COLO668 (cell line): ENCODE measurements at regions not wholly inside any gene's neighbourhood (a gene's known extent, or its start where the extent isn't known, plus 50 kb on each side); places are given as distances from the start of the nearest gene placed in this dataset.

Experiments
- DNase-seq: peaks from one replicate; lab custom pipeline; 2025; ENCODE audit not compliant: unreplicated experiment; lab: John Stamatoyannopoulos, UW

GRCh38 chr5:74294231-74294705 lies 346.3 kb downstream of the ENC1 start:
- no peak for DNase-seq

DNA sequence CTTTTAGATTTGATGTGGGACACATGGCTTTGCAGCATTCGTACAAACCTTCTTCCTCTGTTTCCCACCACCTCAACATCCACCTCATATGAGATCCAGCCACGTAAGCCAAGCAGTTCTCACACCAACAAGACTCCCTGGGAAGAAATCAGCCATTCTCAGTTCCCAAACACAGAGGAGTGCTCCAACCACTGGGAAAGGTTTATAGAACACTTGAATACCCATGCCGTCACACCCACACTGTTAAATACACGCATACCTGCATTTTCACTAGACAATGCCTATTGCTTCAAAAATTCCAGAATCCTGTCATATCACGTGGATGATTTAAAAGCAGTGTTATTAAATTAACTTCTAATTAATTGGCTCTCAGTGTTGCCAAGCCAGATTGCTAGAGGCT lies 347.3 kb downstream of the ENC1 start:
- DNase-seq = no peak

- DNase-seq = no peak
Measured at GRCh38 chr5:74290634-74291241, 349.8 kb downstream of the ENC1 start.

DNA sequence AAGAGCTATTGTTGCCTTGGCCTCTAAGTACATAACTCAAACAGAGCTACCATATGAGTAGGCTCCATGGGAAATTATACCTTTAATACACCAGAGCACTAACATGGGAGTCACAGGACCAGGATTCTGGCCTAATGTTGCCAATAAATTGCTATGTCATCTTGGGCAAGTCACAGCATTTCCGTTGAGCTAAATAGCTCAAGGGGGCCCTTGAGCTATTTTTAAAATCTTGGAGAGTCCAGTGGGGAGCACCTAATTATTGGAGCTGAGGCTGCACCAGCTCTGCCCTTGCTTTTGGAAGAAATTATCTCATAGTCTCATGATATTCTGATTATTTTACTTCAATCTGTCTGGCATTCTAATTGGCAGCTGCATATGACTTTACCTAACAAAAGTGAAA lies 350.8 kb downstream of the ENC1 start:
- no peak for DNase-seq

- no peak for DNase-seq
Measured at GRCh38 chr5:74289238-74289637, 351.3 kb downstream of the ENC1 start.

GRCh38 chr5:74288448-74289108 lies 351.9 kb downstream of the ENC1 start:
- DNase-seq = no peak

DNA sequence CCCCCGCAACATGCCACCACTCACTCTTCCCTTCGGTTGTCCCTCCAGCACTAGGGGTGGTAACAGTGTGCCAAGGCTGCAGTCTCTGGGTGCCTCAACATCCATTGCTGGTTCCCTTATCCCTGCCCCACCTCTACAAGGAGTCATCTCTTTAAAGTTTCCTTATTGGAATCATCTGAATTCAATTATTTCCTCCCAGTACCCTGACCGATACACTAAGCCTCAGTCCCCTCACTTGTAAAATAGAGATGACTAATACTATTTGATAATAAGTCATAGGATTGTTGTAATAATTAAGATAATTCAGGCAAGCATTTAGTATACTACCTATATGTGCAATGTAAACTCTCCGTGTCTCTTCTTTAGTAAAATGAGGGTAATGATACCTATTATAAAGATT lies 352.5 kb downstream of the ENC1 start:
- no peak for DNase-seq

GRCh38 chr5:74286734-74287695 lies 353.5 kb downstream of the ENC1 start:
- DNase-seq = no peak

DNA sequence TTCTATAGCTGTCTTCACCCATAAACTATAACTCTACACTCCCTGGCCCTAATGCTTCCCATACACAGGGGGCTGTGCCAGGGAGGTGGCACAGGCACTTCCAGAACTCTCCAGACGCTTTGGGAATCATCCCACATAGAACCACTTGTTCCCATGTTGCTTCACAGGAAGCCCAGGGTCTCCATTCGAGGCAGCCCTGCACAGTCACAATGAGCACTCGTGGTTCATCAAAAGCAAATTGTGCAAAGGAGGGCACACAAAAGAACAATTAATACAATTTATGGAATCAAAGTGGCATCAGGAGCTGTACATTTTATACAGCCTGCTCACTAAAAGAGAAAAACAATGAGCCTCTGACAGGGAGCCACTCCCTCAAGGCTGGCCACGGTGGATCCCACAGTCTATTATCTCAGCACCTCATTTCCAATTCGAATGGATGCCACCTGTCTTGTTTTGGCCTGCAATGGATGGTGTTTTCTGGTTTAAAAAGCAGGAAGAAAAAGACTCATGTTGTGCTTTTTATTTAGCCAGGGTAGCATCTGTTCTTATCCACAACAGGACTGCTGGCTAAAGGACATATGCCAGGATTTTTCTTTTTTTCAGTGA lies 354.8 kb downstream of the ENC1 start:
- no peak for DNase-seq

DNA sequence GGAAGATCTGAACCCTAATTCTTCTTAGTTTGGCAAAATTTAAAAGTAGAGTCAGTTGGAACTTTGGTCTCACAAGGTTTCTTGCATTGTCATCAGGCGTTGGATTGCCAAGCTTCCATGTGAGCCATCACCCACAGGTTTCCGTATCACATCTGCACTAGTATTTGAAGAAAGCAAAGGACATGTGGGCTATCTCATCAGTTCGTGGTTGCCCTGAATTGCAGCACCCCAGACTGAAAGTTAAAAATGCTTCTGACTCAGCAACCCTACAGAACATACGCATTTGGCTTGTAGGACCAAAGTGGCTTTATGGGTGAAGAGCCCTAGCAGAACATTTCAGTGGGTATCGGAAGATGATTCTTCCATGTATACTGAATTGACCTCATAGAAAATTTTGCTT lies 358.0 kb downstream of the ENC1 start:
- no peak for DNase-seq

DNA sequence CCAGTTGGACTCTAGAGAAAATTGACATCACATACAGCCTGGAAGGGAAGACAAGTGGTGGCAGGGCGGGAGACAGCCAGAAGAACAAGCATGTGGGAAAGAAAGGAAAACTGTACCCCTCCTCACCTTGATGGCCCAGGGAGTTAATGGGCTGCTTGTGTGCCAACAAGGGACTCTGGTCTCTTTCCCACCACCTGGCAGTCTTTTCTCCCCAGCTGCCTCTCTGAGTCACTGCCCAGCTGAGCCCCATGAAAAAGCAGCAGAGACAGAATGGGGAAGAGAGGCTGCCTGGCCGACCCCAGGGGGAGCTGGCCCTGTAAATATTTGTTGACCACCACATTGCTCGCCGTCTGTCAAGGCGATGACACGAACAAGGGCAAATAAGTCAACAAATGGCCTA lies 359.4 kb downstream of the ENC1 start:
- peak; percentile 31 for DNase-seq

DNA sequence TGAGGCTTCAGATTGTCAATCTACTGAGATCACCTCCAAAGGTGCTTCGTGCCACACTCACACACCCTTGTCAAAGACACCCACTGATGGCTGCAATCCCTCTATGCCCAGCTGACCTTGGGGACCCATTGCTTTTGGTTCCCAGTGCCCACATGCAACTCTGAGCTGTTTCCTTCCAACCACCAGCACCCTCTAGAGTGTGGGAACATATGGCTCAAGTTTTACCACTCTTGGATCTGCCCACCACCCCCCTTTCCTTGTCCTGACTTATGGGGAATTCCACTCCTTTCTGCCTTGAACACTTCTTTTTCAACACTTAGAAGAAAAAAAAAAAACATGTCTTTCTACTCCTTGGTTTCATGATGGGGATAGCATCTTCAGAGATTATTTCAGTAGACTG lies 360.2 kb downstream of the ENC1 start:
- no peak for DNase-seq

GRCh38 chr5:74279244-74279643 lies 361.3 kb downstream of the ENC1 start:
- DNase-seq = no peak

GRCh38 chr5:74277418-74277817 lies 363.1 kb downstream of the ENC1 start:
- no peak for DNase-seq

DNA sequence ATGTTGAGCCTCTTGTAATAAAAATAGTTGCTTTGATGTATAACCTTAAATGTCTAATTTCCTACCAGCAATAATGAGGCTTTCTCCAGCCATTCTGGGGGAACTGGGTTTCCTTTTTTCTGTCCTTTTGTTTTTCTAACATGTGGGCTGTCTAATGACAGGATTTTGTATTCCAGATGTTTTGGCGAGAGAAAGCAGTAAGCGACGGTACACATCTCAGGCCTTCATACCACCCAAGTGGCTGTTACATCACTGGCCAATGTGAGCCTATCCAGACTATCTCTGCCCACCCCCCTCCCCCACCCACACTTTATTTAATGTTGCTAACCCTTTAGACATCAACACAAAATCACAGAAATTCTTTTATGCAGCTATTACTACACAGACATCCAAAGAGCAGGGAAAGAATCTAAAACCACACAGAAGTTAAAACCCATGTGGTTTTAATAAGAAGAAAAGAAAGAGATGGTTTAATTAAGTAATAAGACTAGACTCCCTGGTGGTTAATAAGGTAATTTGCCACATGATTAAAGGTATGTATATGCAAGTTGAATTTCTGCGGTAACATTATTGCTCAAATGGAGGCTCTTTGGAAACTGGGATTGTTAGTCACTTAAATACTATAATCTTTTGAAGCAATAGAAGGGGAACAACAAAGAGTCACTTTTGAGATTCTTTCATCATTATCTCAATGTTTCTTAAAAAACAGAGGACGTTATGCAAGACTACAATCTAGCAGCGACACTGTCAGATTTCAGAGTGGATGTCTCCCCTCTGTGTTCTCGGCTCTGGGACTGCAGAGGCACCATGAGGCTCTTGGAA lies 365.1 kb downstream of the ENC1 start:
- no peak for DNase-seq

DNA sequence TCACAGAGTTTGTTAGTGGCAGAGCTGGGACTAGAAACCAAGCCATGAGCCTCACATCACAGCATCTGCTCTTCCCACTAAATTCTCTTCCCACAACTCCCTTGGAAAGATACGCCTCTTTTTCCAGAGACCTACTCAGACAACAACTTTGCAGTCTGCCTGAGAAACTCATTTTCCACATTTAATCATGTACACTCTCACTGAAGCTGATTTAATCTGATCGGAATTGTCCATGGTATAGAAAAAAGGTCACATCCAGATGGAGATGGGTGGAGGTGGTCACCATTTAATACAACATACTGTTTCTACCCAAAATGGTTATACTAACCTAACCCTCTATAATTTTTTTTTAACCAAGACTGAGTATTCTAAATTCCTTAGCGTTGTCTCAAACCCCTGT lies 366.2 kb downstream of the ENC1 start:
- DNase-seq = no peak

DNA sequence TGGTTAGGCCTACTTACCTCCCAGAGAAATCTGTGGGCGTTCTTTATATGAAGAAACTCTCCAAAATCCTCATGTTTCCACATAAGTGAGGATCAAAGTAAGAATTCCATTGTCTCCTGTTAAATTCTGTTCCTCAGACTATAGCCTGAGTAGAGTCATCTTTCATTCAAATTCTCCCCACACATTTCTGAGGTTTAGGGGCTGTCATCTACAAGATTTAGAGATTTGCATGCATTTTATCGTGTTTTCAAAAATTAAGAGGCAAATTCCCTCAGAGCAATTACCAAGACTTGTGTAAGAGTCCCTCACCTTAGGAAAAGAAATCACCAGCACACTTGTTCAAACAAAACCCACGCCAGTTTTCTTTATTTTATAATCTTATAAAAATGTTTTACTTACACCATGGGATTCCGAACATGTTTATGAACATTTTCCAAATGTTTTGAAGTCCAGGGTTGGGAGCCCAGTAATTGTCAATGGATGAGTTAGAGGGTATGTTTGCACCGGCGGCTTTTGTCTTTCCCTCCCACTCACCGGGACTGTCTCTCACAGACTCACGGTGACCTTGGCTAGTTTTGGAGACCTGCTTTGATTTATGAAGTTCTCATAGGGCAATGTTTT lies 367.6 kb downstream of the ENC1 start:
- no peak for DNase-seq

GRCh38 chr5:74272024-74272775 lies 368.3 kb downstream of the ENC1 start:
- no peak for DNase-seq

GRCh38 chr5:74268297-74268696 lies 372.2 kb downstream of the ENC1 start:
- DNase-seq = no peak
